Body of pancreas (tissue), 4 donors: ENCODE measurements at regions not wholly inside any gene's neighbourhood (a gene's known extent, or its start where the extent isn't known, plus 50 kb on each side); places are given as distances from the start of the nearest gene placed in this dataset.

ENCODE experiments used
- ATAC-seq: fragments of 150-250 bp; one replicate; pipeline ENCODE4 v1.9.1; 2016
- DNase-seq, 4 donors: peaks; one replicate each; pipeline ENCODE4 v3.0.0-alpha.2; 2019
- H3K27ac ChIP-seq, 4 donors: fragments of 200-600 bp; sonication (generic); 1 replicate in 3 of 4; 2 replicates in 1 of 4; pipeline versions ENCODE4 v1.5.1 to v1.6.1; 2016 to 2019; ENCODE audit warnings: mild to moderate bottlenecking in 1 of 4, mixed read lengths in 1 of 4, moderate library complexity in 1 of 4
- H3K27me3 ChIP-seq, 2 donors: fragments of 200-600 bp; sonication (generic); one replicate each; pipeline ENCODE4 v1.6.0; 2016; ENCODE audit warnings: mild to moderate bottlenecking in 1 of 2
- H3K36me3 ChIP-seq, 2 donors: fragments of 200-600 bp; sonication (generic); replicated peaks in 1 of 2; 2 replicates each; pipeline ENCODE4 v1.5.1; 2016; ENCODE audit warnings: low read depth in 2 of 2; ENCODE audit not compliant: insufficient read depth in 1 of 2
- H3K4me1 ChIP-seq: fragments of 200-600 bp; sonication (generic); one replicate; pipeline ENCODE4 v1.6.0; 2016
- H3K4me3 ChIP-seq, 2 donors: fragments of 200-600 bp; sonication (generic); 1 replicate in 1 of 2; 2 replicates in 1 of 2; pipeline ENCODE4 v1.5.1; 2016 to 2019
- H3K9me3 ChIP-seq, 3 donors: fragments of 200-600 bp; sonication (generic); 1 replicate in 2 of 3; 2 replicates in 1 of 3; pipeline ENCODE4 v1.5.1; 2016
- POLR2A ChIP-seq, 3 donors: fragments of 450-650 bp; IDR thresholded peaks; one replicate each; pipeline ENCODE4 v1.6.1; 2016; ENCODE audit warnings: antibody characterized with exemption in 3 of 3, mild to moderate bottlenecking in 2 of 3
- WGBS, 2 donors: methylation state at CpG; one replicate each; pipeline ENCODE4 v1.1.5; 2017; 5-methylcytosine and 5-hydroxymethylcytosine counted together
- intact Hi-C: fragments of 100-400 bp; cut with DNase I; formaldehyde crosslinking; loops from one replicate; pipeline ENCODE4 v1.15.1; 2023
- TF ChIP-seq, protein P1 (sequence below), 7 experiments: fragments of 450-650 bp in 4 of 7; fragments of 200-600 bp in 3 of 7; sonication (generic) in 3 of 7; IDR thresholded peaks; one replicate each; pipeline ENCODE4 v1.5.1; 2016 to 2019; ENCODE audit warnings: antibody characterized with exemption in 7 of 7

GRCh38 chr4:13765539-13765938 is 138.0 kb upstream of the BOD1L1 start:
- intact Hi-C loops = no loop called here
- ATAC-seq (no peak), DNase-seq (no peak)
- H3K9me3 ChIP-seq = no peaks in the 10 kb centered on the region
- 67% methylated on average over 4 of the region's 4 CpGs for WGBS, 2 donors
- no peak overlapping the region for H3K4me3 ChIP-seq
- no peaks in the 10 kb centered on the region for H3K36me3 ChIP-seq
- H3K4me1 ChIP-seq = no peaks in the 10 kb centered on the region
- H3K27me3 ChIP-seq = no peaks in the 10 kb centered on the region
- TF ChIP-seq, protein P1, sequence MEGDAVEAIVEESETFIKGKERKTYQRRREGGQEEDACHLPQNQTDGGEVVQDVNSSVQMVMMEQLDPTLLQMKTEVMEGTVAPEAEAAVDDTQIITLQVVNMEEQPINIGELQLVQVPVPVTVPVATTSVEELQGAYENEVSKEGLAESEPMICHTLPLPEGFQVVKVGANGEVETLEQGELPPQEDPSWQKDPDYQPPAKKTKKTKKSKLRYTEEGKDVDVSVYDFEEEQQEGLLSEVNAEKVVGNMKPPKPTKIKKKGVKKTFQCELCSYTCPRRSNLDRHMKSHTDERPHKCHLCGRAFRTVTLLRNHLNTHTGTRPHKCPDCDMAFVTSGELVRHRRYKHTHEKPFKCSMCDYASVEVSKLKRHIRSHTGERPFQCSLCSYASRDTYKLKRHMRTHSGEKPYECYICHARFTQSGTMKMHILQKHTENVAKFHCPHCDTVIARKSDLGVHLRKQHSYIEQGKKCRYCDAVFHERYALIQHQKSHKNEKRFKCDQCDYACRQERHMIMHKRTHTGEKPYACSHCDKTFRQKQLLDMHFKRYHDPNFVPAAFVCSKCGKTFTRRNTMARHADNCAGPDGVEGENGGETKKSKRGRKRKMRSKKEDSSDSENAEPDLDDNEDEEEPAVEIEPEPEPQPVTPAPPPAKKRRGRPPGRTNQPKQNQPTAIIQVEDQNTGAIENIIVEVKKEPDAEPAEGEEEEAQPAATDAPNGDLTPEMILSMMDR (IDR thresholded peaks at IDR 0.05) = no peak
- TF ChIP-seq POLR2A (IDR thresholded peaks at IDR 0.05) = no peak
- no peak overlapping the region for H3K27ac ChIP-seq

- intact Hi-C loops = no loop called here
- Histone ChIP-seq H3K27me3 (no peaks in the 10 kb centered on the region), H3K36me3 (no peaks in the 10 kb centered on the region), H3K9me3 (no peaks in the 10 kb centered on the region), H3K4me1 (no peaks in the 10 kb centered on the region), H3K4me3 (no peak overlapping the region), H3K27ac (no peak overlapping the region)
- ATAC-seq (no peak), DNase-seq (peak in 1 of 4 donors; percentile 3)
- WGBS, 2 donors = 66 to 73% methylated on average over 11 of the region's 11 CpGs
- TF ChIP-seq POLR2A (IDR thresholded peaks at IDR 0.05) = no peak
- TF ChIP-seq, protein P1 (IDR thresholded peaks at IDR 0.05) = no peak
These were observed 139.4 kb upstream of the BOD1L1 start for GRCh38 chr4:13766761-13767540.

DNA sequence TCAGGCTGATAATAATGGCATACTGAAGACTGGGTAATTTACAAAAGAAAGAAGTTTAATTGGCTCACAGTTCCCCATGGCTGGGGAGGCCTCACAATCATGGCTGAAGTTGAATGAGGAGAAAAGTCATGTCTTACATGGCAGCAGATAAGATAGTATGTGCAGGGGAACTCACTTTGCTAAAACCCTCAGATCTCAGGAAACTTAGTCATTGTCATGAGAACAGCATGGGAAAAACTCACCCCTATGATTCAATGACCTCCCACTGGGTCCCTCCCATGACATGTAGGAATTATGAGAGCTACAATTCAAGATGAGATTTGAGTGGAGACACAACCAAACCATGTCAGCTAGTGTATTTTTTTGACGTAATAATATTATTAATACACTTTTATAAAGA is 149.8 kb upstream of the BOD1L1 start:
- intact Hi-C loops = no loop called here
- no peaks in the 10 kb centered on the region for H3K27me3 ChIP-seq
- no peaks in the 10 kb centered on the region for H3K36me3 ChIP-seq
- no peaks in the 10 kb centered on the region for H3K9me3 ChIP-seq
- WGBS, 2 donors = 0 to 31% methylated on average over 1 of the region's 1 CpG
- DNase-seq (no peak), ATAC-seq (no peak)
- no peaks in the 10 kb centered on the region for H3K4me1 ChIP-seq
- H3K27ac ChIP-seq = no peak overlapping the region
- H3K4me3 ChIP-seq = no peak overlapping the region
- TF ChIP-seq, protein P1 (IDR thresholded peaks at IDR 0.05) = no peak
- no peak for TF ChIP-seq POLR2A (IDR thresholded peaks at IDR 0.05)

GRCh38 chr4:13778367-13778766 is 150.8 kb upstream of the BOD1L1 start:
- Histone ChIP-seq H3K4me1 (no peaks in the 10 kb centered on the region), H3K27ac (no peak overlapping the region), H3K27me3 (no peaks in the 10 kb centered on the region), H3K36me3 (no peaks in the 10 kb centered on the region), H3K4me3 (no peak overlapping the region), H3K9me3 (no peaks in the 10 kb centered on the region)
- intact Hi-C loops = no loop called here
- ATAC-seq = no peak
- WGBS, 2 donors = 70 to 71% methylated on average over 1 of the region's 1 CpG
- no peak for TF ChIP-seq POLR2A (IDR thresholded peaks at IDR 0.05)
- TF ChIP-seq, protein P1 (IDR thresholded peaks at IDR 0.05) = no peak
- no peak for DNase-seq

DNA sequence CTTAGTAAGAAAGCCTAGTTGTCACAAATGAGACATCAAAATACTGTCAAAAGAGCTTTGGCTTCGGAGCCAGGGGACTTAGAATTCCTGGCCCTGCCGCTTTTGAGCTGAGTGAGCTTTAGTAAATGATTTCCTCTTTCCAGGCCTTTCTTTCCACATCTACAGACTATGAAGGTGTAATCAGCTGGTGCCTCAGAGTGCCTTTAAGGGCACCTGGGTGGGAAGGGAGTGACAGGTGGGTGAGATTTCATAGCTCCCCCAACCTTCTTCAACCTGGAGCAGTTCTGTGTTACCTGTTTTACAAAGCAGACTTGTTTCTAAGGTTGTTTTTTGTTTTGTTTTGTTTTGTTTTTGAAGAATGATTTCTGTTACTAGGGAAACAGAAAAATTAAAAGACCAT is 154.7 kb upstream of the BOD1L1 start:
- TF ChIP-seq POLR2A (IDR thresholded peaks at IDR 0.05) = no peak
- TF ChIP-seq, protein P1 (IDR thresholded peaks at IDR 0.05) = no peak
- no peaks in the 10 kb centered on the region for H3K36me3 ChIP-seq
- ATAC-seq (no peak), DNase-seq (no peak)
- intact Hi-C loops = no loop called here
- no peaks in the 10 kb centered on the region for H3K27me3 ChIP-seq
- H3K9me3 ChIP-seq = no peaks in the 10 kb centered on the region
- no peak overlapping the region for H3K27ac ChIP-seq
- H3K4me3 ChIP-seq = no peak overlapping the region
- WGBS, 2 donors = 41 to 44% methylated on average over 2 of the region's 2 CpGs
- no peaks in the 10 kb centered on the region for H3K4me1 ChIP-seq
